ENCODE measurements at regions not wholly inside any gene's neighbourhood (a gene's known extent, or its start where the extent isn't known, plus 50 kb on each side); places are given as distances from the start of the nearest gene placed in this dataset.

DNA sequence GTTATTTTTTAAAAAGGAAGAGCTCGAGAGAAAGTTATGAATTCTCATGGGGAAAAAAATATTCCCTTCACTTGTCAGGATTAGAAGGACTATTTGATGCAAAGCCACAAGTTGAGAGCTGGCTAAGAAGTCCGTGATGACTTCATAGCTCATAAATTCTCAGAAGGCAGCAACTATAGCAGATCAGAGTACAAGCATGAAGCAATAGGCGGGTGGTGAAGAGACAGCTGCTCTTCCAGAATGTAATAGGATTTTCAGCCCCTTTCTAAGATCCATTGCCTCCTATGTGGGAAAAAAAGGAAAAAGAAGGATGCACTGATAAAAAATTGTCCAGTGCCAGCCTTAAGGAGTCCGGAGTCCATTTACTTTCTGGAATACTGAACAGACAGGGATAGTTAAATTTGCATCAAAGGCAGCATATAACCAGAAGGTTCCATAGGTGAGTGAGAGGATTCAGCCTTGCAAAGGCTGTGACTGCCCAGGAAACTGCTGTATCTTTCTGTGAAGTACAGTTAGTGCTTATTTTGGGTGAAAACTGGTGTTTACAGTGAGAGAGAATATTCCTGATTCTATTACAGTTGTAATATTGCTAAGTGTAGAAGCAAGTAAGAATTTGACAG lies 929.5 kb upstream of the ALCAM start:
- H3K27ac ChIP-seq (ENCODE audit: low read length), result no peak overlapping the region

DNA sequence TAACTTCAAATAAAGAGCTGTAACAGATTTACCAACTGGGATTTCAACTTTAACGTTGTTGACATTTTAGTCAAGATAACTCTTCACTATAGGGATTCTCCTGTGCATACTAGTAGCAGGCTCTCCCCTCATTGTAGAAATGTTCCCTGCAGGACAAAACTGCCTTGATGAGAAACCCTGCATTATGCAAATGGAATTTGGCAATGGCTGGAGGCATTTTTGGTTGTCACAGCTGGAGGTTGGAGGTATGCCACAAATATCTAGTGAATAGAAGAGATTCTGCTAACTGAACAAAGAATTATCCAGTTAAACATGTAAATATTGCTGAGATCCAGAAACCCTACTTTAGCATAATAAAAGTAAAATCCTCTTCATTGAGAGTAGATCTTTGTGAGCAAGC lies 928.8 kb upstream of the ALCAM start:
- H3F3A ChIP-seq (ENCODE audit: insufficient read depth, low read length, poor library complexity, severe bottlenecking), result no peaks in the 10 kb centered on the region
- H2AFZ ChIP-seq (ENCODE audit: low read depth, low read length), result no peak overlapping the region
- H3K27ac ChIP-seq (ENCODE audit: low read length), result no peak overlapping the region
- no peak overlapping the region for H3K4me3 ChIP-seq (ENCODE audit: low read length)
- no peaks in the 10 kb centered on the region for H3K36me3 ChIP-seq (ENCODE audit: insufficient read depth, low read length)
- H3K9ac ChIP-seq (ENCODE audit: low read length), result no peak overlapping the region
- TF ChIP-seq SMC3 (conservative IDR thresholded peaks at IDR 0.05; ENCODE audit: poor library complexity), result no peak
- TF ChIP-seq EZH2 (IDR thresholded peaks at IDR 0.05; ENCODE audit: borderline replicate concordance, insufficient read depth, low read length, poor library complexity, severe bottlenecking), result no peak
- TF ChIP-seq REST (IDR thresholded peaks at IDR 0.05; ENCODE audit: borderline replicate concordance), result no peak
- no peak for TF ChIP-seq POLR2AphosphoS5 (IDR thresholded peaks at IDR 0.05)
- TF ChIP-seq MXI1 (conservative IDR thresholded peaks at IDR 0.05; ENCODE audit: poor library complexity, severe bottlenecking), result no peak
- TF ChIP-seq, protein P1, sequence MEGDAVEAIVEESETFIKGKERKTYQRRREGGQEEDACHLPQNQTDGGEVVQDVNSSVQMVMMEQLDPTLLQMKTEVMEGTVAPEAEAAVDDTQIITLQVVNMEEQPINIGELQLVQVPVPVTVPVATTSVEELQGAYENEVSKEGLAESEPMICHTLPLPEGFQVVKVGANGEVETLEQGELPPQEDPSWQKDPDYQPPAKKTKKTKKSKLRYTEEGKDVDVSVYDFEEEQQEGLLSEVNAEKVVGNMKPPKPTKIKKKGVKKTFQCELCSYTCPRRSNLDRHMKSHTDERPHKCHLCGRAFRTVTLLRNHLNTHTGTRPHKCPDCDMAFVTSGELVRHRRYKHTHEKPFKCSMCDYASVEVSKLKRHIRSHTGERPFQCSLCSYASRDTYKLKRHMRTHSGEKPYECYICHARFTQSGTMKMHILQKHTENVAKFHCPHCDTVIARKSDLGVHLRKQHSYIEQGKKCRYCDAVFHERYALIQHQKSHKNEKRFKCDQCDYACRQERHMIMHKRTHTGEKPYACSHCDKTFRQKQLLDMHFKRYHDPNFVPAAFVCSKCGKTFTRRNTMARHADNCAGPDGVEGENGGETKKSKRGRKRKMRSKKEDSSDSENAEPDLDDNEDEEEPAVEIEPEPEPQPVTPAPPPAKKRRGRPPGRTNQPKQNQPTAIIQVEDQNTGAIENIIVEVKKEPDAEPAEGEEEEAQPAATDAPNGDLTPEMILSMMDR (IDR thresholded peaks at IDR 0.05; ENCODE audit: poor library complexity, severe bottlenecking), result no peak
- no peak for TF ChIP-seq TAF1 (IDR thresholded peaks at IDR 0.05; ENCODE audit: low read depth)
- no peak for TF ChIP-seq RAD21 (conservative IDR thresholded peaks at IDR 0.05)
- no peaks in the 10 kb centered on the region for H3K9me3 ChIP-seq (ENCODE audit: low read length)
- no peaks in the 10 kb centered on the region for H4K20me1 ChIP-seq (ENCODE audit: insufficient read depth)
- no peaks in the 10 kb centered on the region for H3K9me2 ChIP-seq (ENCODE audit: insufficient read depth, low read length)
- H3K4me2 ChIP-seq (ENCODE audit: low read length), result no peak overlapping the region
- H3K79me2 ChIP-seq (replicated peaks; ENCODE audit: insufficient read depth, low read length), result no peaks in the 10 kb centered on the region
- no peaks in the 10 kb centered on the region for H3K27me3 ChIP-seq (ENCODE audit: insufficient read depth, low read depth, low read length)

More for the DNA sequence above, 929.5 kb upstream of the ALCAM start:
- no peaks in the 10 kb centered on the region for H3K36me3 ChIP-seq (ENCODE audit: insufficient read depth, low read length)
- no peaks in the 10 kb centered on the region for H3F3A ChIP-seq (ENCODE audit: insufficient read depth, low read length, poor library complexity, severe bottlenecking)
- no peak for TF ChIP-seq EZH2 (IDR thresholded peaks at IDR 0.05; ENCODE audit: borderline replicate concordance, insufficient read depth, low read length, poor library complexity, severe bottlenecking)
- no peak for TF ChIP-seq SMC3 (conservative IDR thresholded peaks at IDR 0.05; ENCODE audit: poor library complexity)
- TF ChIP-seq, protein P1 (IDR thresholded peaks at IDR 0.05; ENCODE audit: poor library complexity, severe bottlenecking), result no peak
- TF ChIP-seq RAD21 (conservative IDR thresholded peaks at IDR 0.05), result no peak
- no peak for TF ChIP-seq REST (IDR thresholded peaks at IDR 0.05; ENCODE audit: borderline replicate concordance)
- no peak for TF ChIP-seq POLR2AphosphoS5 (IDR thresholded peaks at IDR 0.05)
- TF ChIP-seq MXI1 (conservative IDR thresholded peaks at IDR 0.05; ENCODE audit: poor library complexity, severe bottlenecking), result no peak
- TF ChIP-seq EP300 (conservative IDR thresholded peaks at IDR 0.05; ENCODE audit: poor library complexity, severe bottlenecking), result no peak
- no peak for TF ChIP-seq TAF1 (IDR thresholded peaks at IDR 0.05; ENCODE audit: low read depth)
- no peak overlapping the region for H2AFZ ChIP-seq (ENCODE audit: low read depth, low read length)
- H3K9ac ChIP-seq (ENCODE audit: low read length), result no peak overlapping the region
- no peaks in the 10 kb centered on the region for H3K27me3 ChIP-seq (ENCODE audit: insufficient read depth, low read depth, low read length)
- no peak overlapping the region for H3K4me2 ChIP-seq (ENCODE audit: low read length)
- H3K9me3 ChIP-seq (ENCODE audit: low read length), result no peaks in the 10 kb centered on the region
- no peak overlapping the region for H3K4me3 ChIP-seq (ENCODE audit: low read length)
- H3K79me2 ChIP-seq (replicated peaks; ENCODE audit: insufficient read depth, low read length), result no peaks in the 10 kb centered on the region
- no peaks in the 10 kb centered on the region for H3K9me2 ChIP-seq (ENCODE audit: insufficient read depth, low read length)
- H4K20me1 ChIP-seq (ENCODE audit: insufficient read depth), result no peaks in the 10 kb centered on the region
